GM21360 (cell line): ENCODE measurements at regions not wholly inside any gene's neighbourhood (a gene's known extent, or its start where the extent isn't known, plus 50 kb on each side); places are given as distances from the start of the nearest gene placed in this dataset.

Experiments used
- ATAC-seq: cut with Tn5 transposase; IDR thresholded peaks from one replicate; pipeline ENCODE4 v1.9.1; 2021; ENCODE audit warnings: mild to moderate bottlenecking, moderate library complexity; ENCODE audit not compliant: unreplicated experiment

DNA sequence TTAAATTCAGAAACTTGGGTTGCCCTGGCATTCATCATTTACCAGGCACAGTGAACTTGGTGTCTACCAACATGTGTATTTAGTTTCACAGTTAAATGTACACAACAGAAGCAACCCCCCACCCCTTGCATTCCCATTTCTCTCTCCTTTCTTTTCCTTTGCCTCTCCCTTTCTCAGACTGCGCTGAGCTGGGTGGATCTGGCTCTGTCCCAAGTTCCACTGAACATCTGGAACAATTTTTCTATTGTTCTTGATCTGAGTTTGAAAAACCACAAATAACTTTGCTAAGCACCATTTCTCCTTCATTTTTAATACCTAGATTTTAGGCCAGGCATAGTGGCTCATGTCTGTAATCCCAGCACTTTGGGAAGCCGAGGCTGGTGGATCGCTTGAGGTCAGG is 242.2 kb downstream of the ABHD5 start:
- ATAC-seq: no peak

DNA sequence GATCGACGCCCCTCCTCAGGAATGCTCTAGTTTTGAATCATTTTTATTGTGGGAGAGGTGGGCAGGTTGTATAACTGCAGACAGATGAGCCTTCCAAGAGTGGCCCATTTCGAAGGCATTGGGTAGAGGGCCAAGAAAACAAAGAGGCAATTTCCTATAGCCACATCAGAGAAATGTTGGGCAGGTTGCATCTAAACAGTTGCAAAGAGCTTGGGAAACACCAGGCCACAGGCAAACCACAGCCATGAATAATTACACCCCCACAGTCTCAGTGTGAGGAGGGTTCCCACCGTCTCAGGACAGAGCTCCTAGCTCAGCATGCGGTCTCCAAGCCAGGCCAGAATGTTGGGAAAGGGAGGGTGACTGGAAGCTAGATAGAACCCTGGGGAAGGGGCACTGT is 257.3 kb downstream of the ABHD5 start:
- no peak for ATAC-seq

DNA sequence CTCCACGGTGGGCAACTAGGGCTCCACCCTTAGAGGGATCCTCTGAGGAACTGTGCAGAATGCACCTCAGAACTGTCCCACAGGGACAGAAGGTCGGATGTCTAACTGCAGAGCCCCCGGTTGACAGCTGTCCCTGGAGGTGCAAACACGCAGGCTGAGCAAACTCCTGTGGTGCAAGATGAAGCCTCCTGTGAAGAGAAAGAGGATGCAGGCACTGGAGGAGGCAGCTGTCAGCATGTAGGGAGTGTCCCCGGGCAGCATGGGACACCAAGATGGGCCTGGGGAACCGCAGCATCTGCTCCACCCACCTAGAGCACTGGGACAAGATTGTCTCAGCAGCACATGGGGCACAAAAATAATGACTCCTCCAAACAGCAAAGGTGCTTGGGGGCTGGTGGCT is 258.9 kb downstream of the ABHD5 start:
- peak; percentile 52 for ATAC-seq

DNA sequence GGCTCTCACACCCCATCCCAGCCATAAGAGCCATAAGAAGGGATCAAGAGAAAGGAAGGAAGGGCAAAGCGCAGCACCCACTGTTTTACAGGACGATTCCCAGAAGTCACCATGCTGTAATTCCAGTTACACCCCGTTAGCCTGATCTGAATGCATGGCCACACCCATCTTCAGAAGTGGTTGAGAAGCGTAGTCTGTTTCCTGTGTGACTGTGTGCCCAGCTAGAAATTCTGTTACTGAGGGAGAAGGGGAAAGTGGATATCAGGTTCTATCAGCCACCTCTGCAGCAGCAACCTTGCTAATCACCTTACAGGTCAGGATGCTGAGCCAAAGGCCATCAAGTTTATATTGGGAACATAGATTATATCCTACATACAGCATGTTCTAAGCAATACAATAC is 260.0 kb downstream of the ABHD5 start:
- ATAC-seq: no peak

GRCh38 chr3:43951813-43952212 is 261.1 kb downstream of the ABHD5 start:
- ATAC-seq: no peak

DNA sequence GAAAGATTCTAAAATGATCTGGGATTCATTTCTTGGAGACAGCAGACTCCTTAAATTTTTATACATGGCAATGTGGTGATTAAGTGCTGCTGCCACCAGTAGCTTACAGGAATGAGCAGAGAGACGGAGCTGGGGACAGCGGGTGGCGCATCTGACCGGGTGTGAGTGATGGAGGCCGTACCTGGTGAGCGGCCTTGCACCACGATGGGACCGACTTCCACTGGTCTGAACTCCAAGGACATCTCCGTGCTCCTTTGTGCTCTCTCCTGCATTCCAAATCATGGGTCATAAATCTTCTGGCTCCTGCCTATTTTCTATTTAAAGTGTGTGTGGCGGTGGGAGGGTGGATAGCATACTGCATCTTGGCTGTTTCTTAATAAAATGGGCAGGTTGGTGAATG is 262.6 kb downstream of the ABHD5 start:
- ATAC-seq: no peak

- no peak for ATAC-seq
Observed at GRCh38 chr3:43953814-43954692, 263.3 kb downstream of the ABHD5 start.

- no peak for ATAC-seq
Observed at GRCh38 chr3:43956945-43957344, 266.2 kb downstream of the ABHD5 start.

DNA sequence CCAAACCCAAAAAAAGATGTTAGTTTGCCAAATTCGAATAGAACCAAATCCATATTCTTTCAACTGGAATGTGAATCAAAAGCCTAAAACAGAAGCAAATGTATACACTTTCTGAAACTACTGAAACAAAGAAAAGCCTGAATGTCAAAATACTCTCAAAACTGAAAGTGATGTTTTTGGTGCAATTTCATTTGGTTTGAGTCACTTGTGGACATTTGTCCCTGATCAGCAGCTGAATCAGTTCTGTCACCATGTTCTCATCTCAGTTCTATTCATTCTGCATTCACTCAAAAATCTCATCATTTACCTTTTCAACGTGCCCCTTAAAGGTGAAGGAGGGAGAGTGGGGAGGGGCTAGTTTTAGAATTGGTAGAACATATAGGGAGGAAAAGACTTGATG is 266.8 kb downstream of the ABHD5 start:
- ATAC-seq: no peak

DNA sequence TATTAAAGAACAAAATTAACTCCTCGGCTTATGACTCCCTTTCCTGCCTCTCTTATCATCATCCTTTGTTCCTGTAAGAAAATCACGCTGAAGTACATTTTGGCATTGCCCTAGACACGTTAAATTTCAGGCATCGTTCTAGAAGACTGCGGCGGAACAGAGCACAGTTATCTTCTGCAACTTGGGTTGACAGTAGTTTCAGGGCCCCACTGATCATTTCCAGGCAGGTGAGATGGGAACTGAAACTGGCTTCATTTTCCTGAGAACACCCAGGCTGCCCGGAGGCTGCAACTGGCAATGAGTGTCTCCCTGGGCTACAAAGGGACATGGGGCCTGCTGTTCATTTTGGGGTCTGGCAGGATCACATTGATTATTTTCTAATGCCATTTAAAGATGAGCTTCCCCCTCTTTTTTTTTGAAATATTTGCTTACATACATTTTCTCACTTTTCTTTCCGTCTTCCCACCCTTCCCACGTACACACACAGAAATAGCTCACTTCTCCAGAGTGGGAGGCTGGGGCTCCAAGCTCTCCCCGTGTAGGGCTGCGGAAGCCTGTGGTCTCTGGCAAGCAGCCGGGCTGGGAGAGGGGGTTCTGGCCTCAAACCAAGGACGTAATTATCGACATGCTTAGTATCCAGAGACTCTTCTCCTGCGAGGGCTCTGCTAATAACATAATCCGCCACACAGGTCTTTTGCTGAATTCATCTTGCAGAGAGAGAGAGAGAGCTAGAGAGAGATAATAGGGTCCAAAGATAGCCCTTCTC is 267.4 kb downstream of the ABHD5 start:
- no peak for ATAC-seq

DNA sequence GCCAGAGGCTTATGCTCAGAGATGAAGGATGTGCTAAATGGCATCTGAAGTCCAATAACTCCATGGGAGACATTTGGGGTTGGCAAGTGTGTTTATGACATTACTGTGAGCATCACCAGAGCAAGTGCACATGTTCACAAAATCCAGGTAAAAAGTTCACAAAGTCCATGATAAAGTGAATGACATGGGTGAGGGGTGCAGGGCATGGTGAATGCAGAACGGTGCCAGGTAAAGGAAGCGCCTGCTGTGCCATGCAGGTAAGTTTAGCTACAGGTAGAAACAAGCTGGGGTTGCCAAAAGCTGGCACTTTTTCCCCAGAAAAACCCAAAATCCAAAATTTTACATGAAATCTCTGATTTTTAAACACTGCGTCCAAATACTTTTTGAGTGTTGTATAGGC is 268.2 kb downstream of the ABHD5 start:
- ATAC-seq: no peak

DNA sequence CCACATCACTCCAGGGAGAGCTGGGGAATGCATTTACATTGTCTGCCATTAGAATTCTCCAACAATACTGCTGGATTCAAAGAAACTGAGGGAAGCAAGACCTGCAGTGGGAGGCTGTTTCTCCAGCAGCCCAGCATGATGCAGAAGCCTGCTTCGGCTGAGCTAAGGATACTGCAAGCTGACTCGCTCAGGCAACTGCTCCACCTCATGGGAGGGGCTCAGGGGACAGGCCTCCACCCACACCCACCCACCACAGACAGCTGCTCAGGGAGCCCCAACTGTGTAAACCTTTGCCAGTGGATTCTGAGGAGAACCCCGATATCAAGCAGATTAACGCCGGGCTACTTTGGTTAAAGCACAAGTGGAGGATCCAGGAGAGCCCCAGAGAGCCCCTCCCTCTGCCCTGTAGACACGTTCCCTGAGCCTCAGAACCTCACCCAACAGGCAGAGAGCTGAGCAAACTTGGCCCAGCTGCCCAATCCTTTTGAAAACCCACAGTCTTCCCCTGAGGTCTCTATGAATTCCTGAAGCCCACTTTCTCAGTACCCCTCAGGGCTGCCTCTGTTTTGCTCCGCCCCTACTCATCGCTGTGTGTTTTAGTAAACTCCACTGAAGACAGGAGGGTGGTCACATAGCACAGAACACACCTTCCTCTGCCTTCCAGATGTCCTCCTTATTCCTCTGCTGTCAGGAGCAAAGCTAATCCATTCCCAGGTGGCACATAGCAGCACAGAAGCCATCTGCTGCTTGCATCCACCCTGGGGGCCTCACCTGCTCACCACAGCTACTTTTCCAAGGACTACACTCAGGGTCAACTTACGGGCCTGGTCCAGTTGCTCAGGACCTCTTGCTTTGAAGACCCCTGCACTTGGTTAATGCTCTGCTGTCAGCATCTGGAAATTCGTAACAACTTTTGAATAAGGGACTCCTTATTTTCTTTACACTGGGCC is 269.0 kb downstream of the ABHD5 start:
- ATAC-seq: no peak

GRCh38 chr3:43960448-43960840 is 269.7 kb downstream of the ABHD5 start:
- no peak for ATAC-seq

- ATAC-seq: no peak
Observed at GRCh38 chr3:43962043-43962442, 271.3 kb downstream of the ABHD5 start.

GRCh38 chr3:43963208-43963607 is 272.5 kb downstream of the ABHD5 start:
- no peak for ATAC-seq

DNA sequence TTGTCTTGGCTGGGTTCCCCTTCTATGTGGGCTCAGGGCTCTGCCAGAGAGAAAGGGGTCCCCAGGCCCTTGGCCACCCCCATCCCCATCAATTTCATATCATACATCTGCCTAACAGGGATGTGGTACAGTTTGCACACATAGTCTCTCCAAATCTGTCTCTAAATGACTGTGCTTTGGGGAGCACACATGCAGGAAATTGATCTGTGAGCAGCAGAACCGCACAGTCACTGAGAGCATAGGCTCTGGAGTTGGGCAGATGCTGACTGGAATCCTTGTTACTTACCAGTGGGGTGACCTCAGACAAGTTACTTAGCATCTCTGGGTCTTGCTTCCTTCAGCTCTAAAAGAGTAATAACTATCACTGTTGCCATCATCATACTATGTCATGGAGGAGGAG is 273.9 kb downstream of the ABHD5 start:
- no peak for ATAC-seq

- no peak for ATAC-seq
Observed at GRCh38 chr3:43965656-43966055, 274.9 kb downstream of the ABHD5 start.

GRCh38 chr3:43966126-43966525 is 275.4 kb downstream of the ABHD5 start:
- ATAC-seq: no peak

- no peak for ATAC-seq
Observed at GRCh38 chr3:43966530-43966929, 275.2 kb upstream of the TOPAZ1 start.

GRCh38 chr3:43968465-43968864 is 273.2 kb upstream of the TOPAZ1 start:
- ATAC-seq: no peak

GRCh38 chr3:43969944-43970343 is 271.7 kb upstream of the TOPAZ1 start:
- ATAC-seq: no peak
